GM12872 (cell line): ENCODE measurements at regions not wholly inside any gene's neighbourhood (a gene's known extent, or its start where the extent isn't known, plus 50 kb on each side); places are given as distances from the start of the nearest gene placed in this dataset.

Experiments used
- TF ChIP-seq, protein P1 (sequence below): IDR thresholded peaks from 3 replicates; pipeline ENCODE4 v1.5.1; 2011; ENCODE audit warnings: low read depth, mild to moderate bottlenecking, low read length, moderate library complexity; ENCODE audit not compliant: insufficient read depth

DNA sequence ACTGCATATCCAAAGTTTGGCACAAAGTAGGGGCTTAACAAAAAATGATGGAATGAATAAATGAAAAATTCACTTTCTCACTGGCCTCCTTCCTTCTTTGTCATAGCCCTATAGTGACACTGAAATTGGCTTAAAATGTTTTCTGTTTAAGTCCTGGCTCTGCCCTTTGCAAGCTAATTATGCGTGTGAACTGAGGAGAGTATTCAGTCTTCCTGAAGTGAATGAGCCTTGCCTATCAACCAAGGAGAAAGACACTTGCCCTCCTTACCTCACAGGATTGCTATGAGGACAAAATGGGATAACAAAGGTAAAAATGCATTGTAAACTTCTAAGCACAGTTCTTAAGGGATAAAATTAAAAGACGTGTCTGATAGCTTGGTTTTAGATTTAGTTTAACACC, 729.8 kb upstream of the ANO3 start:
- TF ChIP-seq, protein P1, sequence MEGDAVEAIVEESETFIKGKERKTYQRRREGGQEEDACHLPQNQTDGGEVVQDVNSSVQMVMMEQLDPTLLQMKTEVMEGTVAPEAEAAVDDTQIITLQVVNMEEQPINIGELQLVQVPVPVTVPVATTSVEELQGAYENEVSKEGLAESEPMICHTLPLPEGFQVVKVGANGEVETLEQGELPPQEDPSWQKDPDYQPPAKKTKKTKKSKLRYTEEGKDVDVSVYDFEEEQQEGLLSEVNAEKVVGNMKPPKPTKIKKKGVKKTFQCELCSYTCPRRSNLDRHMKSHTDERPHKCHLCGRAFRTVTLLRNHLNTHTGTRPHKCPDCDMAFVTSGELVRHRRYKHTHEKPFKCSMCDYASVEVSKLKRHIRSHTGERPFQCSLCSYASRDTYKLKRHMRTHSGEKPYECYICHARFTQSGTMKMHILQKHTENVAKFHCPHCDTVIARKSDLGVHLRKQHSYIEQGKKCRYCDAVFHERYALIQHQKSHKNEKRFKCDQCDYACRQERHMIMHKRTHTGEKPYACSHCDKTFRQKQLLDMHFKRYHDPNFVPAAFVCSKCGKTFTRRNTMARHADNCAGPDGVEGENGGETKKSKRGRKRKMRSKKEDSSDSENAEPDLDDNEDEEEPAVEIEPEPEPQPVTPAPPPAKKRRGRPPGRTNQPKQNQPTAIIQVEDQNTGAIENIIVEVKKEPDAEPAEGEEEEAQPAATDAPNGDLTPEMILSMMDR = no peak

DNA sequence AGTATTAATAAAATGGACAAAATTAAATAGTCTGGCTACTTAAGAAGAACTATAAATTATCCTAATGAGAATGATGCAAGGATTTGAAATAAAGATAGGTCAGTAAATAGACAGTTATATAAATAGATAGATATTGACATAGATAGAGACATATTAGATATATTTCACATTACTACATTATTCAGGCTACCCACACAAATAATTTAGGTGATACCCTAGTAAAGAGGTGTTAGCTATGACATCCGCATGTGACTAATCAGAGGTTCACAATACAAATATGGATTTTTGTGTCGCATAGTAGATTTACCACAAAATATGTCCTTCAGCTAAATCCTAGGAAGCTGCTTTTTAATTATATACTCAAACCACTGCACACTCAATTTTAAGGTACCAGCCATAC, 729.0 kb upstream of the ANO3 start:
- TF ChIP-seq, protein P1 = no peak

DNA sequence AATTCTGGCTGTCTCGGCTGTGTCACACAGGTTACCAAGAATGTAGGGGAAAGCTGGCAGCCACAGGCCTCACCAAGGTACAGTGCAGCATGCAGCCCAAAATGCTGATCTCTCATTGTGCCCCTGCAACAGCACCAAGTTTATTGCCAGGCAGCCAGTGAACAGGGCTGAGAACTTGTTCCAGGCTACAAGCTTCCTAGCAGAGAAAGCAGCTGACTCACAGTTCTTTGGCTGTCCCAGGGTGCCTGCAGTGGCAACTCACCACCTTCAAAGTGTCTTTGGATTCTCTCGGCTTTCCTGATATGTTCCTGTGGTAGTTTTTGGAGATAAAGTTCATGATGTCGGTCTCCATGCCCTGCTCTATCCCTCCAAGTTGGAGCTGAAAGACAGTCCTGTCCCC, 719.1 kb upstream of the ANO3 start:
- TF ChIP-seq, protein P1 = no peak

DNA sequence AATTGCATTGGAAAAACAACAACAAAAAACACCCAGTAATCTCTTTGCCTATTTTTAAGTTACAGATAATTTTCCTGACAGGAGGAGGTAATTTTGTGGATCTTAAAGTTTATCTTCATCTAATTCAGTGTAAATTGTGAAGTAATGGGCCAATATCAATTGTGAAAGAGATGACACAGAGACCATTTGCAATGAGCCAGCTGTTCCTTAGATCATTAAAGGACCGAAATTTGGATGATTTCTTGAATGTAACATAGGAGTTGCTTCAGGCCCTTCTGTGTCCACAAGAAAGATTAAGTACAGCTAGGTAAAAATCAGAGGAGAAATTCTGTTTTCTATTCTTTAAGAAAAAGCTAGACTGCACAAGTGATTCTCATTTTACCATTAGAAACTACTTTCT, 718.5 kb upstream of the ANO3 start:
- TF ChIP-seq, protein P1 = no peak

DNA sequence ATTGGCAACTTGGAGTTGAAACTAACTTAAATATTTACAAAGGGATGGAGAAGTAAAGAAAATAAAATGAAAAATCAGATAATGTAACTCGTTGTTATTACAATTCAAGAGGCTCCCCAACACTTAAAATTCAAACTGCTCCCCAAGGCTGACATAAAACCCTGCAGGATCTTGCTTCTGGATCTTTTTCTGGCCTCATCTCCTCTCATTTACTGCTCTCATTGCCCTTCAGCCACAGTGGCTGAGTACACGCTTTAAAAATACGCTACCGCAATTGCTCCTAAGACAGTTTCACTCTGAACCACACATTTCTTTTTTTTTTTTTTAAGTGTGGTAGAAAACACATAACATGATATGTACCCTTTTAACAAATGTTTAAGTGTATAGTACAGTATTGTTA, 718.1 kb upstream of the ANO3 start:
- TF ChIP-seq, protein P1 = no peak

DNA sequence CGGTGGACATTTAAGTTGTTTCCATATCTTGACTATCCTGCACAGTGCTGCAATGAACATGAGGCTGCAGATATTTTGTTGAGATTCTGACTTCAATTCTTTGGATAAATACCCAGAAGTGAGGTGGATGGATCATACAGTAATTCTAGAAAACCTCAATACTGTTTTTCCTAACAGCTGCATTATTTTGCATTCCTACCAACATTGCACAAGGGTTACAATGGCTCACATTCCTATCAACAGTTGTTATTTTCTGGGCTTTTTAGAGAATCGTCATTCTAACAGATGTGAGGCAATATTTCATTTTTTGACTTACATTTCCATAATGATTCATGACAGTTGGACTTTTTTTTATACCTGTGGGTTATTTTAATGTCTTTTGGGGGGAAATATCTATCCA, 716.9 kb upstream of the ANO3 start:
- TF ChIP-seq, protein P1 = no peak

DNA sequence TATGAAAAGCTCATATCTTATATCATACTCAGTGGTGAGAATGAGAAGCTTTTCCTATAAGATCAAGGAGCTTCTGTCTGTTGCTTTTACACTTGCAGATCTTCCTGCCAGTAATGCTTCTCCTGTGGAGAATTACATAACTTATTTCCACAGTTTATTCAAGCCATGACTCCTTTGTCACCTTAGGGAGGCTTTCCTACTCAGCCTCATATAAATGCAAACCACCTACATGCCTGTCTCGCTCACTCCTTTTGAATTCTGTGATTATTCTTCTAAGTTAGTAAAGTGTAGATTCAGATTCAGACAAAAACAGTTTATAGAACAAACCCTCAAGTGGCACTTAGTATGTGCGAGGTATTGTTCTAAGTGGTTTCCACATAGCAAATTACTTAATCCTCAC, 716.1 kb upstream of the ANO3 start:
- TF ChIP-seq, protein P1 = no peak

DNA sequence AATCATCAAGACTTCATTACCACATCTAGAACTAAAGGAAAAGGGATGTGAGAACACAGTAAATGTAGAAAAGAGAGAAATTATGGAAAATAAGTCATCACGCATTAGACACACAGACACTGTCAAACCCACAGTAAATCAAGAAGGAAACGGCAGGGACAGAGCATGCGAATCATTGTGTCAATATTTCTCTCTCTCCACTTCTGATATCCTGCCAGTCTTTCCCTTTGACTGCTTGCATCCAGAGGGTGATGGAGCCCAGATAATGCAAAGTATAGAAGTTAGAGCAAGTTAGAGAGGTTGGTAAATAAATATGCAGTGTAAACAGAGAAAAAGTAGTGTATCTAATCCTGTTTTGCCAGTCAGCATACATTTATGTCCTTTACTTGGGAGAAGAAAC, 706.8 kb upstream of the ANO3 start:
- TF ChIP-seq, protein P1 = no peak
